Endothelial cell (in vitro differentiated cells): ENCODE measurements at regions not wholly inside any gene's neighbourhood (a gene's known extent, or its start where the extent isn't known, plus 50 kb on each side); places are given as distances from the start of the nearest gene placed in this dataset.

Source experiments
- DNase-seq: peaks from one replicate; pipeline ENCODE4 v3.0.0; 2021; ENCODE audit warnings: low spot score
- H3K27ac Mint-ChIP-seq: one replicate; pipeline ENCODE4 v1.8.0; 2021; ENCODE audit warnings: mixed read lengths, inconsistent platforms; ENCODE audit not compliant: unreplicated experiment
- H3K27me3 Mint-ChIP-seq: one replicate; pipeline ENCODE4 v1.8.0; 2021; ENCODE audit warnings: mild to moderate bottlenecking, moderate library complexity, mixed read lengths, inconsistent platforms; ENCODE audit not compliant: unreplicated experiment
- H3K36me3 Mint-ChIP-seq: one replicate; pipeline ENCODE4 v1.8.0; 2021; ENCODE audit warnings: mild to moderate bottlenecking, low read depth, mixed read lengths, inconsistent platforms; ENCODE audit not compliant: unreplicated experiment
- H3K4me1 Mint-ChIP-seq: one replicate; pipeline ENCODE4 v1.8.0; 2021; ENCODE audit warnings: mild to moderate bottlenecking, mixed read lengths, inconsistent platforms; ENCODE audit not compliant: unreplicated experiment
- H3K4me3 Mint-ChIP-seq: one replicate; pipeline ENCODE4 v1.8.0; 2021; ENCODE audit warnings: mild to moderate bottlenecking, mixed read lengths, inconsistent platforms; ENCODE audit not compliant: unreplicated experiment
- H3K9me3 Mint-ChIP-seq: one replicate; pipeline ENCODE4 v1.8.0; 2021; ENCODE audit warnings: mixed read lengths, inconsistent platforms; ENCODE audit not compliant: unreplicated experiment
- CTCF ChIP-seq: fragments of 200-600 bp; sonication (generic); IDR thresholded peaks from one replicate; pipeline ENCODE4 v1.5.0; 2021; ENCODE audit warnings: antibody characterized with exemption; ENCODE audit not compliant: unreplicated experiment

DNA sequence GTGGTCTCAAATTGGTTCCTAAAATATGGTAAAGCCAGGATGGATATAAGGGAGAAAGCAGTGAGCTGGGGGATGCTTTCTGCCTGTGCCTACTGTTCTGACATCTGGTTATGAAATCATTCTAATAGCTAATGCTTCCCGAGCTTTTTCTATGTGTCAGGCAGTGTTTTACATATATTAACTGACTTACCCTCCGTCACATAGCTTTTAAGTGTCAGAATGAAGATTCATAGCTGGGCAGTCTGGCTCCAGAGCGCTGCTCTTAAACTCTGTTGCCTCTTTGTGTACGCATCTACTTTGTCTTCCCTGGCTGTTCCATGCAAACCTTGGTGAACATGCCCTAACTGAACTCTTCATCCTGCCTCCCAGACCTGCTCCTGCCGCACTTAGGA lies 195.7 kb downstream of the LPIN1 start:
- H3K36me3 Mint-ChIP-seq, result no peaks in the 10 kb centered on the region
- H3K4me3 Mint-ChIP-seq, result no peak overlapping the region
- no peak for TF ChIP-seq CTCF
- H3K27me3 Mint-ChIP-seq, result no peaks in the 10 kb centered on the region
- DNase-seq, result no peak
- peaks cover 3% of the 10 kb centered on the region for H3K4me1 Mint-ChIP-seq
- no peak overlapping the region for H3K27ac Mint-ChIP-seq
- H3K9me3 Mint-ChIP-seq, result no peaks in the 10 kb centered on the region

- Mint-ChIP-seq H3K27ac (no peak overlapping the region), H3K9me3 (no peaks in the 10 kb centered on the region), H3K36me3 (no peaks in the 10 kb centered on the region), H3K4me1 (peaks cover 3% of the 10 kb centered on the region), H3K4me3 (no peak overlapping the region), H3K27me3 (no peaks in the 10 kb centered on the region)
- no peak for DNase-seq
- TF ChIP-seq CTCF, result no peak
Measured at GRCh38 chr2:11944311-11944710, 197.9 kb downstream of the LPIN1 start.

DNA sequence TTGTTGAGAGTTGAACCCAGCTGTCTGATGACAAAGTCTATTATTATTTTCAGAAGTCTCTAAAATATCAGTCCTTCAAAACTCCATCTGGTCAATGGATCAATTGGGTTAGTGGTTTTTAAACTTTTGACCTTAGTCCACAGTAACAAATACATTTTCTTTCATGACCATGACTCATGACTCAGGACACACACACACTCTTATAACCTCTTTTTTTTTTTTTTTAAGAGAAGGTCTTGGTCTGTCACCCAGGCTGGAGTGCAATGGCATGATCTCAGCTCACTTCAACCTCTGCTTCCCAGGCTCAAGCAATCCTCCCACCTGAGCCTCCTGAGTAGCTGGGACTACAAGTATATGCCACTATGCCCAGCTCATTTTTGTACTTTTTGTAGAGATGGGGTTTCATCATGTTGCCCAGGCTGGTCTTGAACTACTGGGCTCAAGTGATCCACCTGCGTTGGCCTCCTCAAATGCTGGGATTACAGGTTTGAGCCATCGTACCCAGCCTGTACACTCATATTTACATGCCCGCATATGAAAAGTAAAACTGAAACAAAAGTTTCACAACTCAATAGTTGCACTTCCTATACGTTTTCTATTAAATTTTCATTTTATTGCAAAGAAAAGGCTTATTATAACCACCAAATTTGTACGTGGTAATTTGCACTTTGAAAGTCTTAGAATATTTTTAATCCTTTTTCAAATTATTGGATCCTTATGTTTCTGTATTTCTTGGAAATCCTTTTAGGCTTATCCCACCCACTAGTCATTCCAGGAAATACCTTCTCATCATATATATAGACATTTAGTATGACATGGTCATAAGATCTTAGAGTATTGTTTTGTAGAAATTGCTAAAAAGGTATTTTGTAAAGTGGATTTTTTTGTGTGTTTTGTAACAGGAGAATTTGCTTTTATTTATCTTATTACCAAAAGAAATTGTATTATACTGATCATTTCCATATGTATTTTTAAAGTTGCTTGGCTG lies 199.0 kb downstream of the LPIN1 start:
- Mint-ChIP-seq H3K9me3 (no peaks in the 10 kb centered on the region), H3K4me1 (no peaks in the 10 kb centered on the region), H3K4me3 (no peak overlapping the region), H3K36me3 (no peaks in the 10 kb centered on the region), H3K27me3 (peaks cover 2% of the 10 kb centered on the region), H3K27ac (no peak overlapping the region)
- no peak for DNase-seq
- no peak for TF ChIP-seq CTCF

GRCh38 chr2:11947956-11948355 lies 201.5 kb downstream of the LPIN1 start:
- no peaks in the 10 kb centered on the region for H3K36me3 Mint-ChIP-seq
- peaks cover 2% of the 10 kb centered on the region for H3K27me3 Mint-ChIP-seq
- no peaks in the 10 kb centered on the region for H3K4me1 Mint-ChIP-seq
- H3K27ac Mint-ChIP-seq, result no peak overlapping the region
- no peaks in the 10 kb centered on the region for H3K9me3 Mint-ChIP-seq
- DNase-seq, result no peak
- no peak for TF ChIP-seq CTCF
- H3K4me3 Mint-ChIP-seq, result no peak overlapping the region
